ENCODE measurements at regions not wholly inside any gene's neighbourhood (a gene's known extent, or its start where the extent isn't known, plus 50 kb on each side); places are given as distances from the start of the nearest gene placed in this dataset.

DNA sequence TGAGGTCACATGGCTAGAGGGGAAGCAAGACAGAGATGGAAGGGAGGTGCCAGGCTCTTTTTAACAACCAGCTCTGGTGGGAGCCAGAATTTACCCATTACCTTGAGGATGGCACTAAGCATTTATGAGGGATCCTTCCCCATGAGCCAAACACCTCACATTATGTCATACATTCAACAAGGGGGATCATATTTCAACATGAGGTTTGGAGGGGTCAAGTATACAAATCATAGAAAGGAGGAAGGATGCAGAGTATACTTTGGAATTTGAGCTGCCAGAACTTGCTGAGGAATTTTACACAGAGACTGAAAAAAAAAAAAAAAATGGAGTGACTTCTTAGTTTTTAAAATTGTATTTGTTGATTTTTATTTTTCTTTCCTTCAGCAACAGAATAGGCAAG, 891.4 kb downstream of the CCDC85A start:
- Mint-ChIP-seq H3K4me1 (no peaks in the 10 kb centered on the region), H3K4me3 (no peak overlapping the region), H3K9me3 (peaks cover 3 to 23% (median 11%) of the 10 kb centered on the region in 7 donors), H3K36me3 (no peaks in the 10 kb centered on the region), H3K27me3 (no peaks in the 10 kb centered on the region), H3K27ac (no peak overlapping the region)
- Histone ChIP-seq H3K36me3 (ENCODE audit: control insufficient read depth, insufficient read depth, low read length) (no peaks in the 10 kb centered on the region), H3K9me3 (ENCODE audit: control insufficient read depth in 2 of 2, low read length in 2 of 2) (no peaks in the 10 kb centered on the region), H3K27me3 (ENCODE audit: control insufficient read depth, insufficient read depth, low read length) (no peaks in the 10 kb centered on the region), H3K4me1 (ENCODE audit: control insufficient read depth, insufficient read depth, low read length, poor library complexity, severe bottlenecking) (no peaks in the 10 kb centered on the region), H3K4me3 (ENCODE audit: low read depth, low read length) (no peak overlapping the region), H3K27ac (ENCODE audit: insufficient read depth, low read length, poor library complexity, severe bottlenecking) (no peak overlapping the region)
- ATAC-seq (ENCODE audit: low read depth in 2 of 2) = no peak
- DNase-seq = no peak

- ATAC-seq (ENCODE audit: low read depth in 2 of 2) (no peak), DNase-seq (no peak)
- Mint-ChIP-seq H3K9me3 (peaks cover 1 to 25% (median 9%) of the 10 kb centered on the region in 7 donors), H3K4me1 (no peaks in the 10 kb centered on the region), H3K36me3 (no peaks in the 10 kb centered on the region), H3K27me3 (no peaks in the 10 kb centered on the region), H3K27ac (no peak overlapping the region), H3K4me3 (no peak overlapping the region)
- Histone ChIP-seq H3K27ac (ENCODE audit: insufficient read depth, low read length, poor library complexity, severe bottlenecking) (no peak overlapping the region), H3K27me3 (ENCODE audit: control insufficient read depth, insufficient read depth, low read length) (no peaks in the 10 kb centered on the region), H3K36me3 (ENCODE audit: control insufficient read depth, insufficient read depth, low read length) (no peaks in the 10 kb centered on the region), H3K4me1 (ENCODE audit: control insufficient read depth, insufficient read depth, low read length, poor library complexity, severe bottlenecking) (no peaks in the 10 kb centered on the region), H3K4me3 (ENCODE audit: low read depth, low read length) (no peak overlapping the region), H3K9me3 (ENCODE audit: control insufficient read depth in 2 of 2, low read length in 2 of 2) (peaks cover 0 to 13% of the 10 kb centered on the region in 2 experiments)
Observed at GRCh38 chr2:57080035-57080434, 896.2 kb downstream of the CCDC85A start.

DNA sequence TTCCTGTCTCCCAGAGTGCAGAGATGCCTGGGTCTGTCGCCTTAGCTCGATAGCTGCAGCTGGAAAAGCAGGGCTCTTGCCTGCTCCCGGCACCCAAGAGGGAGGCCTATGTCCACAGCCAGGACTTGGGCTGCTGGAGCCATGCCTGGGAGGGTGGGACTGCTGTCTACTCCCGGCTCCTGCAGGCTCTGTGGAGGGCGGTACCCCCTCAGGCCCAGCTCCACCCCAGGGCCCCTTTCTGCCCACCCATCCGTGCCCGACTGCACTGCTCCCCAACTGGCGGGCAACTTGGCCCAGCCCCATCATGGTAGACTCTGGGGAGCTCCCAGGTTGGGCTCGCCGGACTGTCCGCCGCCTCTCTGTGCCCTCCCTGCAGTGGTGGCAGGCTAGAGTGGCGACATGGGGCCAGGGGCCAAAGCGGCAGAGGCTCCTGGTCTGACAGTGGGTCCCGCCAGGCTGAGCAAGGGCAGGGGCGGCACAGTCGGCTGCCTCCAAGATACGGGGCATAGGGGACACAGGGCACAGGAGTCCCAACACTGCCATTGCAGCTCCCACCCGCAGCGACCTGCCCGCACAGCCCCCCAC, 901.0 kb downstream of the CCDC85A start:
- no peak overlapping the region for H3K27ac ChIP-seq (ENCODE audit: insufficient read depth, low read length, poor library complexity, severe bottlenecking)
- peaks cover 3 to 13% of the 10 kb centered on the region in 2 experiments for H3K9me3 ChIP-seq (ENCODE audit: control insufficient read depth in 2 of 2, low read length in 2 of 2)
- Mint-ChIP-seq H3K27me3 (no peaks in the 10 kb centered on the region), H3K4me1 (no peaks in the 10 kb centered on the region), H3K4me3 (no peak overlapping the region), H3K36me3 (no peaks in the 10 kb centered on the region), H3K9me3 (peaks cover 4 to 17% (median 8%) of the 10 kb centered on the region in 7 donors), H3K27ac (no peak overlapping the region)
- H3K36me3 ChIP-seq (ENCODE audit: control insufficient read depth, insufficient read depth, low read length) = no peaks in the 10 kb centered on the region
- H3K4me3 ChIP-seq (ENCODE audit: low read depth, low read length) = no peak overlapping the region
- DNase-seq (no peak), ATAC-seq (ENCODE audit: low read depth in 2 of 2) (no peak)
- H3K27me3 ChIP-seq (ENCODE audit: control insufficient read depth, insufficient read depth, low read length) = no peaks in the 10 kb centered on the region
- H3K4me1 ChIP-seq (ENCODE audit: control insufficient read depth, insufficient read depth, low read length, poor library complexity, severe bottlenecking) = no peaks in the 10 kb centered on the region

DNA sequence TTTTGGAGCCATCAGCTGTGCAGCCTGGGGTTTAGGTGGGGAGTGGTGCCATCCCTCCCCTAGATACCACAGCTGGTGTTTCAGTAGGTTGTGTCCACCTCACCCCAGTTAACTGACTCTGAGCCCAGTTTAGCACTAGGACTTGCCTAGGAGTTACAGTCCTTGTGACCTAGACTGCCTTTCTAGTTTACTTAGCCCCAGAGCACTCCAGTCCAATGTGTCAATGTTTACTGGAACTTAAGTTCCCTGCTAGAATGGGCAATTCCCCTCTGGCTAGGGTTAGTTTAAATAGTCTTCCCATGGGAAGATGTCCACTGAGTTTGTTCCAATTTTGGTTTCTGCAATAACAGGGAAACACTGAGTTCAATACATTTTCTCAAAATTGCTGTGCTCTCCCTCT, 909.2 kb downstream of the CCDC85A start:
- Mint-ChIP-seq H3K4me3 (no peak overlapping the region), H3K27ac (no peak overlapping the region), H3K4me1 (no peaks in the 10 kb centered on the region), H3K9me3 (peaks cover 0 to 29% (median 6%) of the 10 kb centered on the region in 7 donors), H3K36me3 (no peaks in the 10 kb centered on the region), H3K27me3 (no peaks in the 10 kb centered on the region)
- peaks cover 2 to 7% of the 10 kb centered on the region in 2 experiments for H3K9me3 ChIP-seq (ENCODE audit: control insufficient read depth in 2 of 2, low read length in 2 of 2)
- DNase-seq (no peak), ATAC-seq (ENCODE audit: low read depth in 2 of 2) (no peak)
- H3K36me3 ChIP-seq (ENCODE audit: control insufficient read depth, insufficient read depth, low read length) = no peaks in the 10 kb centered on the region
- no peak overlapping the region for H3K4me3 ChIP-seq (ENCODE audit: low read depth, low read length)
- no peaks in the 10 kb centered on the region for H3K4me1 ChIP-seq (ENCODE audit: control insufficient read depth, insufficient read depth, low read length, poor library complexity, severe bottlenecking)
- H3K27ac ChIP-seq (ENCODE audit: insufficient read depth, low read length, poor library complexity, severe bottlenecking) = no peak overlapping the region
- H3K27me3 ChIP-seq (ENCODE audit: control insufficient read depth, insufficient read depth, low read length) = no peaks in the 10 kb centered on the region

DNA sequence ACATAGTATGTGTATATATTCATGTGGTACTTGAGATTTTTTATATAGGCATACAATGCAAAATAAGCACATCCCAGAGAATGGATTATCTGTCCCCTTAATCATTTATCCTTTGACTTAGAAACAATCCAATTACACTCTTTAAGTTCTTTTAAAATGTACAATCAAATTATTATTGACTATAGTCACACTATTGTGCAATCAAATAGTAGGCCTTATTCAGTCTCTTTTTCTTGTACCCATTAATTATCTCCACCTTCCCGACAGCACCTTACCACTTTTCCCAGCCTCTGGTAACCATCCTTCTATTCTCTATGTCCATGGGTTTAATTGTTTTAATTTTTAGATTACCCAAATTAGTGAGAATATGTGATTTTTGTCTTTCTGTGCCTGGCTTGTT, 914.1 kb downstream of the CCDC85A start:
- no peaks in the 10 kb centered on the region for H3K27me3 ChIP-seq (ENCODE audit: control insufficient read depth, insufficient read depth, low read length)
- no peak overlapping the region for H3K4me3 ChIP-seq (ENCODE audit: low read depth, low read length)
- Mint-ChIP-seq H3K4me3 (no peak overlapping the region), H3K4me1 (no peaks in the 10 kb centered on the region), H3K36me3 (no peaks in the 10 kb centered on the region), H3K27me3 (no peaks in the 10 kb centered on the region), H3K9me3 (peaks cover 0 to 44% (median 18%) of the 10 kb centered on the region in 7 donors), H3K27ac (no peak overlapping the region)
- no peaks in the 10 kb centered on the region for H3K36me3 ChIP-seq (ENCODE audit: control insufficient read depth, insufficient read depth, low read length)
- no peaks in the 10 kb centered on the region for H3K4me1 ChIP-seq (ENCODE audit: control insufficient read depth, insufficient read depth, low read length, poor library complexity, severe bottlenecking)
- no peak for DNase-seq
- H3K27ac ChIP-seq (ENCODE audit: insufficient read depth, low read length, poor library complexity, severe bottlenecking) = no peak overlapping the region
- ATAC-seq (ENCODE audit: low read depth in 2 of 2) = no peak
- H3K9me3 ChIP-seq (ENCODE audit: control insufficient read depth in 2 of 2, low read length in 2 of 2) = peaks cover 0 to 4% of the 10 kb centered on the region in 2 experiments

- Mint-ChIP-seq H3K36me3 (no peaks in the 10 kb centered on the region), H3K9me3 (peaks cover 0 to 42% (median 13%) of the 10 kb centered on the region in 7 donors), H3K4me1 (no peaks in the 10 kb centered on the region), H3K27ac (no peak overlapping the region), H3K4me3 (no peak overlapping the region), H3K27me3 (no peaks in the 10 kb centered on the region)
- Histone ChIP-seq H3K36me3 (ENCODE audit: control insufficient read depth, insufficient read depth, low read length) (no peaks in the 10 kb centered on the region), H3K27me3 (ENCODE audit: control insufficient read depth, insufficient read depth, low read length) (no peaks in the 10 kb centered on the region), H3K4me3 (ENCODE audit: low read depth, low read length) (no peak overlapping the region), H3K4me1 (ENCODE audit: control insufficient read depth, insufficient read depth, low read length, poor library complexity, severe bottlenecking) (no peaks in the 10 kb centered on the region), H3K9me3 (ENCODE audit: control insufficient read depth in 2 of 2, low read length in 2 of 2) (peaks cover 0 to 2% of the 10 kb centered on the region in 2 experiments), H3K27ac (ENCODE audit: insufficient read depth, low read length, poor library complexity, severe bottlenecking) (no peak overlapping the region)
- ATAC-seq (ENCODE audit: low read depth in 2 of 2) (no peak), DNase-seq (no peak)
Observed at GRCh38 chr2:57100436-57100835, 916.6 kb downstream of the CCDC85A start.

- no peaks in the 10 kb centered on the region for H3K4me1 Mint-ChIP-seq
- H3K36me3 ChIP-seq (ENCODE audit: control insufficient read depth, insufficient read depth, low read length) = no peaks in the 10 kb centered on the region
- H3K36me3 Mint-ChIP-seq = no peaks in the 10 kb centered on the region
- ATAC-seq (ENCODE audit: low read depth in 2 of 2) = no peak
- H3K4me3 ChIP-seq (ENCODE audit: low read depth, low read length) = no peak overlapping the region
- H3K27ac Mint-ChIP-seq = no peak overlapping the region
- H3K27me3 ChIP-seq (ENCODE audit: control insufficient read depth, insufficient read depth, low read length) = no peaks in the 10 kb centered on the region
- no peaks in the 10 kb centered on the region for H3K4me1 ChIP-seq (ENCODE audit: control insufficient read depth, insufficient read depth, low read length, poor library complexity, severe bottlenecking)
- no peaks in the 10 kb centered on the region for H3K9me3 ChIP-seq (ENCODE audit: control insufficient read depth in 2 of 2, low read length in 2 of 2)
- no peak overlapping the region for H3K27ac ChIP-seq (ENCODE audit: insufficient read depth, low read length, poor library complexity, severe bottlenecking)
- H3K27me3 Mint-ChIP-seq = no peaks in the 10 kb centered on the region
- DNase-seq = no peak
- peaks cover 7 to 29% (median 11%) of the 10 kb centered on the region in 7 donors for H3K9me3 Mint-ChIP-seq
- no peak overlapping the region for H3K4me3 Mint-ChIP-seq
Observed at GRCh38 chr2:57105694-57106093, 921.9 kb downstream of the CCDC85A start.

GRCh38 chr2:57107353-57107752, 923.6 kb downstream of the CCDC85A start:
- Histone ChIP-seq H3K4me1 (ENCODE audit: control insufficient read depth, insufficient read depth, low read length, poor library complexity, severe bottlenecking) (no peaks in the 10 kb centered on the region), H3K27me3 (ENCODE audit: control insufficient read depth, insufficient read depth, low read length) (no peaks in the 10 kb centered on the region), H3K36me3 (ENCODE audit: control insufficient read depth, insufficient read depth, low read length) (no peaks in the 10 kb centered on the region), H3K27ac (ENCODE audit: insufficient read depth, low read length, poor library complexity, severe bottlenecking) (no peak overlapping the region), H3K9me3 (ENCODE audit: control insufficient read depth in 2 of 2, low read length in 2 of 2) (no peaks in the 10 kb centered on the region), H3K4me3 (ENCODE audit: low read depth, low read length) (no peak overlapping the region)
- Mint-ChIP-seq H3K27me3 (no peaks in the 10 kb centered on the region), H3K4me1 (no peaks in the 10 kb centered on the region), H3K36me3 (no peaks in the 10 kb centered on the region), H3K4me3 (no peak overlapping the region), H3K9me3 (peaks cover 0 to 28% (median 7%) of the 10 kb centered on the region in 7 donors), H3K27ac (no peak overlapping the region)
- ATAC-seq (ENCODE audit: low read depth in 2 of 2) (no peak), DNase-seq (no peak)

Measured in CD4-positive, CD25-positive, alpha-beta regulatory T cell (primary cell).